ENCODE measurements at regions not wholly inside any gene's neighbourhood (a gene's known extent, or its start where the extent isn't known, plus 50 kb on each side); places are given as distances from the start of the nearest gene placed in this dataset.

DNA sequence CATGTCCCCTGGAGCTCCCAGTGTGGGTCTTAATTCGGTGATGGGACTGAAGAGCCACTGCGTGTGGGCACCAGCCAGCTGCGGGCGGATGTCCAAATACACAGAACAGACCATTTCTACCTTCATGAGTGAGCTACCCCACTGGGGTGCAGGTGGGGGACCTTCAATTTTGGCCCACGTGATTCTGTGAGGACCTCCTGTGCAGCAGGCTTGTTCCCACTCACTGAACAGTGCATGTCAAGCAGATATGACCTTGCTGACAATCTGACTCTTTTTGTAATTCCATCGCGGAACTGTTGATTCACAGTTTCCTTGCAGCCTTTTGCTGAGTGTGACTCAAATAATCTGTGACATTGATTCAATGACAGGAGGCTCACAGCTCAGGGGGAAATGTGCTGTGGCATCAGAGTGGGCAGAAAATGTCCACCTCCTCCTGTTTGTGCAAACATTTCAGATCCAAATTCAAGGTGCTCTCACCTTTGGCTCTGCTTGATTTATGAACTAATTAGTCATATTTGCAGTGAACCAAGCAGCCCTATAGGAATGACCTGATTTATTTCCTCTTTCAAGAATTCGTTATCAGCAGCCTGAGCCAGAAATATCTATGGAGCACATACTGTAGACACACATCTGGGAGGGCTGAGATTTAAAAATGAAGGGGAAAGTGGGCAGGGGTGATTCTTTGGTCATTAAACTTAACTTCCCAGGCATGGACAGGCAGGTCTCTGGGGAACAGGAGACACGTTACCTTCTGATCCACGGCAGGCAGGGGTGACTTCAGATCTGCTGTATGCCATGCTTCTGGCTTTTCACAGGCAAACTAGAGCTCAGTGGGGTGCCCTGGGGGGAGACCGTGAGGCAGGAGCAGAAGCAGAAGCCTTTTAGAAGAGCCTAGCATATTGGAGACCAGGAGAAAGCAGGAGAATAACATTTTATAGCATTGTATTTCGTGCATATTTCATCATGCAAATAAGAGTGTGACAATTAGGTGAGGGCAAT is 170.0 kb upstream of the KL start:
- TF ChIP-seq NR3C1 (IDR thresholded peaks at IDR 0.05) (no peak), CHD4 (IDR thresholded peaks at IDR 0.05; ENCODE audit: borderline replicate concordance) (no peak), ZFP36 (IDR thresholded peaks at IDR 0.05; ENCODE audit: borderline replicate concordance, partially characterized antibody) (no peak)
